ENCODE measurements at regions not wholly inside any gene's neighbourhood (a gene's known extent, or its start where the extent isn't known, plus 50 kb on each side); places are given as distances from the start of the nearest gene placed in this dataset.

GRCh38 chr16:72406390-72406789, 234.4 kb upstream of the PMFBP1 start:
- DNase-seq (ENCODE audit: low read depth), result no peak

GRCh38 chr16:72404299-72404698, 232.3 kb upstream of the PMFBP1 start:
- DNase-seq (ENCODE audit: low read depth), result no peak

- no peak for DNase-seq (ENCODE audit: low read depth)
Measured at GRCh38 chr16:72401084-72401361, 229.1 kb upstream of the PMFBP1 start.

- DNase-seq (ENCODE audit: low read depth), result peak; percentile 55
Measured at GRCh38 chr16:72400257-72401083, 228.5 kb upstream of the PMFBP1 start.

GRCh38 chr16:72399811-72400210, 227.9 kb upstream of the PMFBP1 start:
- DNase-seq (ENCODE audit: low read depth), result no peak

- no peak for DNase-seq (ENCODE audit: low read depth)
Measured at GRCh38 chr16:72397876-72398275, 225.9 kb upstream of the PMFBP1 start.

- DNase-seq (ENCODE audit: low read depth), result no peak
Measured at GRCh38 chr16:72394526-72394925, 222.6 kb upstream of the PMFBP1 start.

- no peak for DNase-seq (ENCODE audit: low read depth)
Measured at GRCh38 chr16:72389791-72390190, 217.8 kb upstream of the PMFBP1 start.

- DNase-seq (ENCODE audit: low read depth), result no peak
Measured at GRCh38 chr16:72388007-72388406, 216.1 kb upstream of the PMFBP1 start.

GRCh38 chr16:72384651-72385050, 212.7 kb upstream of the PMFBP1 start:
- no peak for DNase-seq (ENCODE audit: low read depth)

GRCh38 chr16:72380283-72380682, 208.3 kb upstream of the PMFBP1 start:
- DNase-seq (ENCODE audit: low read depth), result no peak

GRCh38 chr16:72373201-72373600, 201.2 kb upstream of the PMFBP1 start:
- no peak for DNase-seq (ENCODE audit: low read depth)

- no peak for DNase-seq (ENCODE audit: low read depth)
Measured at GRCh38 chr16:72372087-72373045, 200.4 kb upstream of the PMFBP1 start.

GRCh38 chr16:72371307-72372086, 199.5 kb upstream of the PMFBP1 start:
- peak; percentile 22 for DNase-seq (ENCODE audit: low read depth)

- DNase-seq (ENCODE audit: low read depth), result no peak
Measured at GRCh38 chr16:72369274-72369673, 197.3 kb upstream of the PMFBP1 start.

GRCh38 chr16:72367851-72368250, 195.9 kb upstream of the PMFBP1 start:
- no peak for DNase-seq (ENCODE audit: low read depth)

GRCh38 chr16:72362973-72363372, 191.0 kb upstream of the PMFBP1 start:
- no peak for DNase-seq (ENCODE audit: low read depth)

- DNase-seq (ENCODE audit: low read depth), result no peak
Measured at GRCh38 chr16:72362476-72362875, 190.5 kb upstream of the PMFBP1 start.

GRCh38 chr16:72357910-72358309, 186.0 kb upstream of the PMFBP1 start:
- no peak for DNase-seq (ENCODE audit: low read depth)

- DNase-seq (ENCODE audit: low read depth), result no peak
Measured at GRCh38 chr16:72355561-72355960, 183.6 kb upstream of the PMFBP1 start.

GRCh38 chr16:72349719-72350118, 177.8 kb upstream of the PMFBP1 start:
- DNase-seq (ENCODE audit: low read depth), result no peak

GRCh38 chr16:72332926-72333325, 161.0 kb upstream of the PMFBP1 start:
- DNase-seq (ENCODE audit: low read depth), result no peak

Data from fibroblast of the conjunctiva (primary cell).